Fibroblast of lung (primary cell): ENCODE measurements at regions not wholly inside any gene's neighbourhood (a gene's known extent, or its start where the extent isn't known, plus 50 kb on each side); places are given as distances from the start of the nearest gene placed in this dataset.

ENCODE experiments used
- DNase-seq, 2 donors: peaks; one replicate each; pipeline versions ENCODE4 v3.0.0 to v3.0.0-alpha.2; 2010; ENCODE audit warnings: low read depth in 2 of 2
- H2AFZ ChIP-seq: 2 replicates; pipeline ENCODE4 v1.5.1; 2012; ENCODE audit warnings: low read length, control low read depth, inconsistent platforms
- H3K27ac ChIP-seq: 2 replicates; pipeline ENCODE4 v1.5.1; 2011; ENCODE audit warnings: low read length, control low read depth; ENCODE audit not compliant: insufficient read depth
- H3K27me3 ChIP-seq: 2 replicates; pipeline ENCODE4 v1.5.1; 2011; ENCODE audit warnings: mild to moderate bottlenecking, low read length; ENCODE audit not compliant: control insufficient read depth, insufficient read depth
- H3K36me3 ChIP-seq: 2 replicates; pipeline ENCODE4 v1.5.1; 2011; ENCODE audit warnings: low read length; ENCODE audit not compliant: control insufficient read depth, insufficient read depth
- H3K4me1 ChIP-seq: 2 replicates; pipeline ENCODE4 v1.5.1; 2011; ENCODE audit warnings: low read length; ENCODE audit not compliant: control insufficient read depth, insufficient read depth; ENCODE audit errors: extremely low read depth
- H3K4me2 ChIP-seq: 2 replicates; pipeline ENCODE4 v1.5.1; 2011; ENCODE audit warnings: low read length, control low read depth; ENCODE audit not compliant: insufficient read depth; ENCODE audit errors: extremely low read depth
- H3K4me3 ChIP-seq, 4 experiments: fragments of 200-600 bp in 1 of 4; sonication (generic) in 1 of 4; replicated peaks in 1 of 4; 2 replicates each; pipeline ENCODE4 v1.5.1; 2011 to 2016; ENCODE audit warnings: low read length in 4 of 4, low read depth in 3 of 4, mild to moderate bottlenecking in 3 of 4, control low read depth in 2 of 4, inconsistent platforms in 1 of 4, mixed read lengths in 1 of 4; ENCODE audit not compliant: insufficient read depth in 1 of 4; ENCODE audit errors: control extremely low read depth in 1 of 4
- H3K79me2 ChIP-seq: 2 replicates; pipeline ENCODE4 v1.5.1; 2012; ENCODE audit warnings: mild to moderate bottlenecking, low read length, inconsistent platforms; ENCODE audit not compliant: control insufficient read depth, insufficient read depth
- H3K9ac ChIP-seq: 2 replicates; pipeline ENCODE4 v1.5.1; 2011; ENCODE audit warnings: mild to moderate bottlenecking, low read length, control low read depth; ENCODE audit not compliant: insufficient read depth
- H3K9me3 ChIP-seq: 2 replicates; pipeline ENCODE4 v1.5.1; 2012; ENCODE audit warnings: low read depth, low read length; ENCODE audit not compliant: control insufficient read depth, insufficient read depth
- H4K20me1 ChIP-seq: 2 replicates; pipeline ENCODE4 v1.5.1; 2011; ENCODE audit warnings: low read length; ENCODE audit not compliant: control insufficient read depth, insufficient read depth; ENCODE audit errors: extremely low read depth
- CTCF ChIP-seq, 2 donors: IDR thresholded peaks in 1 of 2; conservative IDR thresholded peaks in 1 of 2; 1 replicate in 1 of 2; 2 replicates in 1 of 2; pipeline ENCODE4 v1.5.1; 2011 to 2012; ENCODE audit warnings: low read length in 2 of 2, control low read depth in 1 of 2, inconsistent platforms in 1 of 2, low read depth in 1 of 2, mild to moderate bottlenecking in 1 of 2
- EZH2 ChIP-seq: IDR thresholded peaks from 2 replicates; pipeline ENCODE4 v1.5.1; 2012; ENCODE audit warnings: low read length, control low read depth, mild to moderate bottlenecking; ENCODE audit errors: missing control alignments

- H4K20me1 ChIP-seq: no peaks in the 10 kb centered on the region
- no peak overlapping the region for H3K4me2 ChIP-seq
- H3K79me2 ChIP-seq: no peaks in the 10 kb centered on the region
- no peaks in the 10 kb centered on the region for H3K4me1 ChIP-seq
- no peaks in the 10 kb centered on the region for H3K27me3 ChIP-seq
- DNase-seq: no peak
- H3K36me3 ChIP-seq: no peaks in the 10 kb centered on the region
- no peak overlapping the region for H3K9ac ChIP-seq
- H2AFZ ChIP-seq: no peak overlapping the region
- no peaks in the 10 kb centered on the region for H3K9me3 ChIP-seq
- H3K27ac ChIP-seq: no peak overlapping the region
- TF ChIP-seq CTCF (conservative IDR thresholded peaks at IDR 0.05 in 1 of 2, IDR thresholded peaks at IDR 0.05 in 1 of 2; ENCODE audit: low read depth in 1 of 2, low read length in 2 of 2) (no peak), EZH2 (no peak)
- no peak overlapping the region for H3K4me3 ChIP-seq
These were observed 542.7 kb upstream of the ADGRL4 start for GRCh38 chr1:79549201-79549600.

DNA sequence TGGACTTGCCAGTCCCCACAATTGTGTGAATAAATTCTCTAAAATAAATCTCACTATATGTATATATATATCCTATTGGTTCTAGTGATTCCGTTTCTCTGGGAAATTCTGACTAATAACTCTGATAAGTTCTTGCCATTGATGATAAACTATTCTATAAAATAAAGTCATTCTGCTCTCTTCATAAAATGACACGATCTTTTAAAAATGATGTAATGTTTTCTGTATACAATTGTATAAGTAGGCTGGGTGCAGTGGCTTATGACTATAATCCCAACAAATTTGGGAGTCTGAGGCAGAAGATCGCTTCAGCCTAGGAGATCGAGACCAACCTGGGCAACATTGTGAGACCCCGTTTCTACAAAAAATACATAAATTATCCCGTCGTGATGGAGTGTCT is 541.0 kb upstream of the ADGRL4 start:
- Histone ChIP-seq H3K27ac (no peak overlapping the region), H3K4me2 (no peak overlapping the region), H3K4me3 (no peak overlapping the region), H3K36me3 (no peaks in the 10 kb centered on the region), H3K9me3 (no peaks in the 10 kb centered on the region), H3K79me2 (no peaks in the 10 kb centered on the region), H4K20me1 (no peaks in the 10 kb centered on the region), H3K4me1 (no peaks in the 10 kb centered on the region), H3K27me3 (no peaks in the 10 kb centered on the region), H3K9ac (no peak overlapping the region), H2AFZ (no peak overlapping the region)
- no peak for DNase-seq
- TF ChIP-seq CTCF (conservative IDR thresholded peaks at IDR 0.05 in 1 of 2, IDR thresholded peaks at IDR 0.05 in 1 of 2; ENCODE audit: low read depth in 1 of 2, low read length in 2 of 2): no peak
- TF ChIP-seq EZH2: no peak

- Histone ChIP-seq H3K9ac (no peak overlapping the region), H3K4me1 (no peaks in the 10 kb centered on the region), H4K20me1 (no peaks in the 10 kb centered on the region), H3K27me3 (no peaks in the 10 kb centered on the region), H3K9me3 (no peaks in the 10 kb centered on the region), H3K79me2 (no peaks in the 10 kb centered on the region), H3K27ac (no peak overlapping the region), H3K4me2 (no peak overlapping the region), H3K36me3 (no peaks in the 10 kb centered on the region), H3K4me3 (no peak overlapping the region), H2AFZ (no peak overlapping the region)
- no peak for DNase-seq
- TF ChIP-seq CTCF (conservative IDR thresholded peaks at IDR 0.05 in 1 of 2, IDR thresholded peaks at IDR 0.05 in 1 of 2; ENCODE audit: low read depth in 1 of 2, low read length in 2 of 2) (no peak), EZH2 (no peak)
These were observed 536.9 kb upstream of the ADGRL4 start for GRCh38 chr1:79543394-79543793.
